ENCODE measurements at regions not wholly inside any gene's neighbourhood (a gene's known extent, or its start where the extent isn't known, plus 50 kb on each side); places are given as distances from the start of the nearest gene placed in this dataset.
"Not testable (repeated sequence)": the region's sequence is repeated elsewhere in the genome, so short reads cannot be mapped to it uniquely, and the experiment has no call there.

- DNase-seq (ENCODE audit: low spot score) = no peak
These were observed 51.9 kb upstream of the TBL1XR1 start for GRCh38 chr3:177249203-177249602.

- DNase-seq (ENCODE audit: low spot score) = no peak
These were observed 52.9 kb upstream of the TBL1XR1 start for GRCh38 chr3:177250151-177250550.

- DNase-seq (ENCODE audit: low spot score) = no peak
These were observed 54.5 kb upstream of the TBL1XR1 start for GRCh38 chr3:177251755-177252154.

- no peak for DNase-seq (ENCODE audit: low spot score)
These were observed 59.7 kb upstream of the TBL1XR1 start for GRCh38 chr3:177257006-177257405.

GRCh38 chr3:177257625-177258024, 60.3 kb upstream of the TBL1XR1 start:
- no peak for DNase-seq (ENCODE audit: low spot score)

- no peak for DNase-seq (ENCODE audit: low spot score)
These were observed 65.1 kb upstream of the TBL1XR1 start for GRCh38 chr3:177262396-177262795.

- no peak for DNase-seq (ENCODE audit: low spot score)
These were observed 66.5 kb upstream of the TBL1XR1 start for GRCh38 chr3:177263615-177264368.

- not testable (repeated sequence) for DNase-seq (ENCODE audit: low spot score)
These were observed 74.7 kb upstream of the TBL1XR1 start for GRCh38 chr3:177271811-177272501.

- no peak for DNase-seq (ENCODE audit: low spot score)
These were observed 80.7 kb upstream of the TBL1XR1 start for GRCh38 chr3:177278016-177278415.

GRCh38 chr3:177279118-177279815, 82.0 kb upstream of the TBL1XR1 start:
- DNase-seq (ENCODE audit: low spot score) = no peak

GRCh38 chr3:177281292-177282118, 84.2 kb upstream of the TBL1XR1 start:
- DNase-seq (ENCODE audit: low spot score) = peak; percentile 4

GRCh38 chr3:177282119-177282655, 84.9 kb upstream of the TBL1XR1 start:
- DNase-seq (ENCODE audit: low spot score) = no peak

- DNase-seq (ENCODE audit: low spot score) = no peak
These were observed 86.7 kb upstream of the TBL1XR1 start for GRCh38 chr3:177283983-177284382.

- DNase-seq (ENCODE audit: low spot score) = peak; percentile 27
These were observed 87.2 kb upstream of the TBL1XR1 start for GRCh38 chr3:177284383-177284881.

GRCh38 chr3:177286034-177286433, 88.8 kb upstream of the TBL1XR1 start:
- no peak for DNase-seq (ENCODE audit: low spot score)

- DNase-seq (ENCODE audit: low spot score) = no peak
These were observed 89.9 kb upstream of the TBL1XR1 start for GRCh38 chr3:177287231-177287630.

GRCh38 chr3:177290633-177291032, 93.4 kb upstream of the TBL1XR1 start:
- DNase-seq (ENCODE audit: low spot score) = no peak

- DNase-seq (ENCODE audit: low spot score) = no peak
These were observed 96.9 kb upstream of the TBL1XR1 start for GRCh38 chr3:177294221-177294620.

- no peak for DNase-seq (ENCODE audit: low spot score)
These were observed 97.8 kb upstream of the TBL1XR1 start for GRCh38 chr3:177295116-177295515.

- no peak for DNase-seq (ENCODE audit: low spot score)
These were observed 102.0 kb upstream of the TBL1XR1 start for GRCh38 chr3:177299250-177299649.

- DNase-seq (ENCODE audit: low spot score) = no peak
These were observed 103.0 kb upstream of the TBL1XR1 start for GRCh38 chr3:177300039-177300833.

All from CD4-positive, alpha-beta T cell treated with Interleukin-2 at 100 ng/mL for 4 hours (primary cell).